WTC11 (cell line): ENCODE measurements at regions not wholly inside any gene's neighbourhood (a gene's known extent, or its start where the extent isn't known, plus 50 kb on each side); places are given as distances from the start of the nearest gene placed in this dataset.

Experiments used
- CBFB ChIP-seq: sonication (generic); formaldehyde crosslinking; IDR thresholded peaks from 2 replicates; pipeline ENCODE4 v1.8.1; 2022; ENCODE audit warnings: mild to moderate bottlenecking, low read depth, missing genetic modification reagents
- CREB1 ChIP-seq: sonication (generic); formaldehyde crosslinking; IDR thresholded peaks from 2 replicates; pipeline ENCODE4 v1.8.0; 2023; ENCODE audit warnings: mild to moderate bottlenecking, missing genetic modification reagents
- ESRRA ChIP-seq: sonication (generic); formaldehyde crosslinking; IDR thresholded peaks from 2 replicates; pipeline ENCODE4 v1.8.1; 2022; ENCODE audit warnings: mild to moderate bottlenecking, missing genetic modification reagents, borderline replicate concordance
- FOXP1 ChIP-seq: sonication (generic); formaldehyde crosslinking; IDR thresholded peaks from 2 replicates; pipeline ENCODE4 v1.8.0; 2022; ENCODE audit warnings: missing genetic modification reagents, mild to moderate bottlenecking, moderate library complexity, borderline replicate concordance
- JUN ChIP-seq: sonication (generic); formaldehyde crosslinking; IDR thresholded peaks from 2 replicates; pipeline ENCODE4 v1.8.0; 2023; ENCODE audit warnings: mild to moderate bottlenecking, missing genetic modification reagents
- NFYB ChIP-seq: sonication (generic); formaldehyde crosslinking; conservative IDR thresholded peaks from 2 replicates; pipeline ENCODE4 v1.8.0; 2022; ENCODE audit warnings: low read depth, missing genetic modification reagents
- NR2C2 ChIP-seq: sonication (generic); formaldehyde crosslinking; IDR thresholded peaks from 2 replicates; pipeline ENCODE4 v1.8.0; 2022; ENCODE audit warnings: mild to moderate bottlenecking, missing genetic modification reagents
- SP1 ChIP-seq: sonication (generic); formaldehyde crosslinking; conservative IDR thresholded peaks from 2 replicates; pipeline ENCODE4 v1.8.1; 2022; ENCODE audit warnings: missing genetic modification reagents
- TEAD4 ChIP-seq: sonication (generic); formaldehyde crosslinking; IDR thresholded peaks from 2 replicates; pipeline ENCODE4 v1.8.0; 2022; ENCODE audit warnings: mild to moderate bottlenecking, missing genetic modification reagents
- ZBTB21 ChIP-seq: sonication (generic); formaldehyde crosslinking; IDR thresholded peaks from 2 replicates; pipeline ENCODE4 v1.8.1; 2023; ENCODE audit warnings: mild to moderate bottlenecking, missing genetic modification reagents, borderline replicate concordance
- TF ChIP-seq, protein P1 (sequence below): fragments of 200-600 bp; IDR thresholded peaks from 2 replicates; pipeline ENCODE4 v1.8.0; 2022; ENCODE audit warnings: antibody characterized with exemption
- TF ChIP-seq, protein P2 (sequence below): sonication (generic); formaldehyde crosslinking; IDR thresholded peaks from 2 replicates; pipeline ENCODE4 v1.8.1; 2023; ENCODE audit warnings: mild to moderate bottlenecking, missing genetic modification reagents, moderate library complexity
- TF ChIP-seq, protein P3 (sequence below): sonication (generic); formaldehyde crosslinking; IDR thresholded peaks from 2 replicates; pipeline ENCODE4 v1.8.1; 2023; ENCODE audit warnings: mild to moderate bottlenecking, moderate library complexity, missing genetic modification reagents

DNA sequence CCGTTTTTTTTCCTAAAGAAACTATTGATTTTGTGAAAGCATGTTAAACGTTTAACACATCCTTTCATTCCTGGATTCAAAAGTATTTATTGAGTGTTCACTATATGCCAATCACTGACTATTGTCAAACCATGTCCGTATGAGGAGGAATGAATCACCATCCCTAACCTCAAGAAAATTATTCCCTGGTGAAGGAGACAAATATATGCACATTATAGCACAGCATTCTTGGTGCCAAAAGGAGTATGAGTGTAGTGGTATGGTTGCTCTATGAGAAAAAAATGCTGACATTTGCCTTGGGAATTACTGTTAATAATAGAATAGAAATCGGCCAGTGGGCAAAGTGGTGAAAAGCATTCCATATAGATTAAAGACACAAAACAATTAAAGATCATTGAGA lies 1390.1 kb downstream of the MRPL39 start:
- no peak for TF ChIP-seq ZBTB21
- TF ChIP-seq, protein P1, sequence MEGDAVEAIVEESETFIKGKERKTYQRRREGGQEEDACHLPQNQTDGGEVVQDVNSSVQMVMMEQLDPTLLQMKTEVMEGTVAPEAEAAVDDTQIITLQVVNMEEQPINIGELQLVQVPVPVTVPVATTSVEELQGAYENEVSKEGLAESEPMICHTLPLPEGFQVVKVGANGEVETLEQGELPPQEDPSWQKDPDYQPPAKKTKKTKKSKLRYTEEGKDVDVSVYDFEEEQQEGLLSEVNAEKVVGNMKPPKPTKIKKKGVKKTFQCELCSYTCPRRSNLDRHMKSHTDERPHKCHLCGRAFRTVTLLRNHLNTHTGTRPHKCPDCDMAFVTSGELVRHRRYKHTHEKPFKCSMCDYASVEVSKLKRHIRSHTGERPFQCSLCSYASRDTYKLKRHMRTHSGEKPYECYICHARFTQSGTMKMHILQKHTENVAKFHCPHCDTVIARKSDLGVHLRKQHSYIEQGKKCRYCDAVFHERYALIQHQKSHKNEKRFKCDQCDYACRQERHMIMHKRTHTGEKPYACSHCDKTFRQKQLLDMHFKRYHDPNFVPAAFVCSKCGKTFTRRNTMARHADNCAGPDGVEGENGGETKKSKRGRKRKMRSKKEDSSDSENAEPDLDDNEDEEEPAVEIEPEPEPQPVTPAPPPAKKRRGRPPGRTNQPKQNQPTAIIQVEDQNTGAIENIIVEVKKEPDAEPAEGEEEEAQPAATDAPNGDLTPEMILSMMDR = no peak
- TF ChIP-seq NFYB = no peak
- TF ChIP-seq, protein P2, sequence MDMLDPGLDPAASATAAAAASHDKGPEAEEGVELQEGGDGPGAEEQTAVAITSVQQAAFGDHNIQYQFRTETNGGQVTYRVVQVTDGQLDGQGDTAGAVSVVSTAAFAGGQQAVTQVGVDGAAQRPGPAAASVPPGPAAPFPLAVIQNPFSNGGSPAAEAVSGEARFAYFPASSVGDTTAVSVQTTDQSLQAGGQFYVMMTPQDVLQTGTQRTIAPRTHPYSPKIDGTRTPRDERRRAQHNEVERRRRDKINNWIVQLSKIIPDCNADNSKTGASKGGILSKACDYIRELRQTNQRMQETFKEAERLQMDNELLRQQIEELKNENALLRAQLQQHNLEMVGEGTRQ (CRISPR knock-in tag) = no peak
- TF ChIP-seq FOXP1 (CRISPR knock-in tag) = no peak
- TF ChIP-seq ESRRA (CRISPR knock-in tag) = no peak
- TF ChIP-seq SP1 = no peak
- no peak for TF ChIP-seq CBFB (CRISPR knock-in tag)
- no peak for TF ChIP-seq JUN (CRISPR knock-in tag)
- TF ChIP-seq, protein P3, sequence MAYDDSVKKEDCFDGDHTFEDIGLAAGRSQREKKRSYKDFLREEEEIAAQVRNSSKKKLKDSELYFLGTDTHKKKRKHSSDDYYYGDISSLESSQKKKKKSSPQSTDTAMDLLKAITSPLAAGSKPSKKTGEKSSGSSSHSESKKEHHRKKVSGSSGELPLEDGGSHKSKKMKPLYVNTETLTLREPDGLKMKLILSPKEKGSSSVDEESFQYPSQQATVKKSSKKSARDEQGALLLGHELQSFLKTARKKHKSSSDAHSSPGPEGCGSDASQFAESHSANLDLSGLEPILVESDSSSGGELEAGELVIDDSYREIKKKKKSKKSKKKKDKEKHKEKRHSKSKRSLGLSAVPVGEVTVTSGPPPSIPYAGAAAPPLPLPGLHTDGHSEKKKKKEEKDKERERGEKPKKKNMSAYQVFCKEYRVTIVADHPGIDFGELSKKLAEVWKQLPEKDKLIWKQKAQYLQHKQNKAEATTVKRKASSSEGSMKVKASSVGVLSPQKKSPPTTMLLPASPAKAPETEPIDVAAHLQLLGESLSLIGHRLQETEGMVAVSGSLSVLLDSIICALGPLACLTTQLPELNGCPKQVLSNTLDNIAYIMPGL (CRISPR knock-in tag) = no peak
- no peak for TF ChIP-seq CREB1 (CRISPR knock-in tag)
- TF ChIP-seq TEAD4 (CRISPR knock-in tag) = no peak
- TF ChIP-seq NR2C2 = no peak
